ENCODE measurements at regions not wholly inside any gene's neighbourhood (a gene's known extent, or its start where the extent isn't known, plus 50 kb on each side); places are given as distances from the start of the nearest gene placed in this dataset.
A peak's percentile ranks its signal among the peaks of the same experiment; 100 is the strongest.

DNA sequence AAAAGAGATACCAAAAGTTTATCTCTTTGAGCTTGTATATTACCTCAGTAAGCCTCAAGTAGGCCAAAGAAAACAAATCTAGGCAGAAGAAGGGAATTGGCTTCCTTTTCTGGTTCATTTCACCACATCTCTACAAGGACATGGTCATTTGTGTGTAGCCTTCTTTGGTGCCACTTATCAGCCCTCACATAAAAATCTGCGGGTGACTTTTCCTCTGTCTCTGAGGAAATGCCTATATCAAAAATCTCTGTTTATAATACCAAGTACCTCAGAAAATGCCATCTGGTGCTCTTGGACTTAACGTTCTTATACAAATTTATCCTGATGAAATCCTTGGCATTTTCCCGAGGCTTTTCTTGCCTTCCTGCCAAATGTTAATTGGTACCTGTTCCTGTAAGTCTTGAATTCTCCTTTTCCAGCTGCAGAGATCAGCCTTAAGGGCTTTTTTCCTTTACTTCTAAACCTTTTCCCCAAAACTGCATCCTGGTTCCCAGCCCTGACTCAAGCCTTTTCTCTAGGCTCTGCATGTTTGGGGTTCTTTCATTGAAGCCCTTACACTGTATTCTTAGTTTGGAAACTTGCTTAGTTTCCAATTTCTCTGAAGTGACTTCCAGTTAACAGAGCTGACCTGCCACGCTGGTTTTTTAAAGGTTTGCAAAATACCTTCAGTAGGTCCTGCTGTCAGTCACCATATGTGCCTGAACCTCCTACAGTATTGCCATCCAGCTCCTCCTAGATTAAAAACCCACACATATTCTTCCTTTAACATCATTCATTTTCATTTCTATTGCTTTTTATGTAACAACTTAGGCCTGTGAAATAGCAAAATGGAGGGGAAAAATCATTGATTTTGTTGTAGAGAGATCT lies 191.2 kb upstream of the PREP start:
- DNase-seq (ENCODE audit: low read depth) = no peak
- no peak overlapping the region for H3K4me3 ChIP-seq (ENCODE audit: low read depth, low read length)
- TF ChIP-seq, protein P1, sequence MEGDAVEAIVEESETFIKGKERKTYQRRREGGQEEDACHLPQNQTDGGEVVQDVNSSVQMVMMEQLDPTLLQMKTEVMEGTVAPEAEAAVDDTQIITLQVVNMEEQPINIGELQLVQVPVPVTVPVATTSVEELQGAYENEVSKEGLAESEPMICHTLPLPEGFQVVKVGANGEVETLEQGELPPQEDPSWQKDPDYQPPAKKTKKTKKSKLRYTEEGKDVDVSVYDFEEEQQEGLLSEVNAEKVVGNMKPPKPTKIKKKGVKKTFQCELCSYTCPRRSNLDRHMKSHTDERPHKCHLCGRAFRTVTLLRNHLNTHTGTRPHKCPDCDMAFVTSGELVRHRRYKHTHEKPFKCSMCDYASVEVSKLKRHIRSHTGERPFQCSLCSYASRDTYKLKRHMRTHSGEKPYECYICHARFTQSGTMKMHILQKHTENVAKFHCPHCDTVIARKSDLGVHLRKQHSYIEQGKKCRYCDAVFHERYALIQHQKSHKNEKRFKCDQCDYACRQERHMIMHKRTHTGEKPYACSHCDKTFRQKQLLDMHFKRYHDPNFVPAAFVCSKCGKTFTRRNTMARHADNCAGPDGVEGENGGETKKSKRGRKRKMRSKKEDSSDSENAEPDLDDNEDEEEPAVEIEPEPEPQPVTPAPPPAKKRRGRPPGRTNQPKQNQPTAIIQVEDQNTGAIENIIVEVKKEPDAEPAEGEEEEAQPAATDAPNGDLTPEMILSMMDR (conservative IDR thresholded peaks at IDR 0.05; ENCODE audit: low read depth, low read length) = no peak

DNA sequence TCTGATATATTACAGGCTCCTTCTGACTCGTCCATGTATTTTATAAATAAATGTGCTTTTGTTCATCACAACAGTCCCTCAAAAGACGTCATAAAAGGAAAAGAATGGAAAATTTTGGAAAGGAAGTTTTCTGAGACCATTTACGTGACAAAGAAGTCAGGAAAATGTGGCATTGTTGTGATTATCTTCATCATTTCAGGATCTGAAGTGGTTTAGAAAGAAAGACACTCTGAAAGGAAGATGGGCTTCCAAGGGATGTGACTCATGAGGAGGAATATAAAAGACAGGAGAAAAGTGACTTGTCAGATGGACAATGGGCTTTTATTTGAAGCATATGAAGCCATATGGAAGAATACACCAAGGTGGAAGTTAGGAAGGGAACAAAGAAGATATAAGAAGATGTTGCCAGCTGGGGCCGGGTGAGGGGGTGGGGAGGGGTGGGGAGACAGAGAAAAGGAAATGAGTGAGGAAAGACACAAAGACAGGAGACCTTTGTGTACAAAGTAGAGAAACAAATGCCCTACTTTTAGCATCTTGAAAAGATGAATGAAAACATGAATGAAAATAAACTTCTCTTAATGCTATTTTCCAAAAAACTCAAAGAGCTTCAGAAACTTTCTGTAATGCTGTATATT lies 190.3 kb upstream of the PREP start:
- TF ChIP-seq, protein P1 (conservative IDR thresholded peaks at IDR 0.05; ENCODE audit: low read depth, low read length) = no peak
- no peak overlapping the region for H3K4me3 ChIP-seq (ENCODE audit: low read depth, low read length)
- DNase-seq (ENCODE audit: low read depth) = no peak

DNA sequence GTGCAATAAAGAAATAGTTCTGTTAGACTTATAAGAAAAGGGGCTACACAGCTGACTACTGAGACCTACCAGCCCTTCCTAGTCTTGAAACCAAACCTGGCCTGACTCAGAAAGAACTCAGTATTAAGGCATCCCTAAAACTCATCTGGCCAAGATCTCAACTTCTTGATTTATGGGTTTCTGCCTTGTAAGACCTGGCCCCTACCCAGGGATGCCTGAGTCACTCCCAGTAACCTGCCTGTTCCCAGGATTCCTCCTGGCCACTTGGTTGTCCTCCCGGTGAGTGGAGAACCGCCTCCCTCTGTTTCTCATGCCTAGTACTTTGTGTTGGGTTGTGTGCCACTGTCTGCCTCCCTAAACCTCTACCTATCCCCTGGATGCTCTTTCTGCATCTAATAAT lies 189.4 kb upstream of the PREP start:
- no peak for DNase-seq (ENCODE audit: low read depth)
- TF ChIP-seq, protein P1 (conservative IDR thresholded peaks at IDR 0.05; ENCODE audit: low read depth, low read length) = no peak

DNA sequence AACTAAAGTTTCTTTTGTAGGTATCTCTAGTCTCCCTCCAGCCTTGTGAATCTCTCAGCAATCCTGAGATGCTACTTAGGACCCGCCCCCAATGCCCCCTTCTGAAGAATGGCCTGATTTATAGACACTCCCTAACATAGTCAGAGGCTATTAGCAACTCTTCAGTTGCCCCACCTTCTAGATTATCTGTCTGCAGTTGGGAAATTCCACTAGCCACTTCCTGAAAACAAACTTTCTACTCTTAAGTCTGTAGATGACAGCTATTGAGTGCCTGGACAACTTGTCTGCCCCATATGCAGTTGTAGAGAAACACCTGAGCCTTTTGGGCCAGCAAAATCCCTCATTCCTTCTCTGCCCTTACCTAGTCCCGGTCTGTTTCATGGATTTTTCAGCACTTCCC lies 188.2 kb upstream of the PREP start:
- TF ChIP-seq, protein P1 (conservative IDR thresholded peaks at IDR 0.05; ENCODE audit: low read depth, low read length) = no peak
- no peak overlapping the region for H3K4me3 ChIP-seq (ENCODE audit: low read depth, low read length)
- peak; percentile 49 for DNase-seq (ENCODE audit: low read depth)

More for the DNA sequence above, 189.4 kb upstream of the PREP start:
- H3K4me3 ChIP-seq (ENCODE audit: low read depth, low read length) = no peak overlapping the region

DNA sequence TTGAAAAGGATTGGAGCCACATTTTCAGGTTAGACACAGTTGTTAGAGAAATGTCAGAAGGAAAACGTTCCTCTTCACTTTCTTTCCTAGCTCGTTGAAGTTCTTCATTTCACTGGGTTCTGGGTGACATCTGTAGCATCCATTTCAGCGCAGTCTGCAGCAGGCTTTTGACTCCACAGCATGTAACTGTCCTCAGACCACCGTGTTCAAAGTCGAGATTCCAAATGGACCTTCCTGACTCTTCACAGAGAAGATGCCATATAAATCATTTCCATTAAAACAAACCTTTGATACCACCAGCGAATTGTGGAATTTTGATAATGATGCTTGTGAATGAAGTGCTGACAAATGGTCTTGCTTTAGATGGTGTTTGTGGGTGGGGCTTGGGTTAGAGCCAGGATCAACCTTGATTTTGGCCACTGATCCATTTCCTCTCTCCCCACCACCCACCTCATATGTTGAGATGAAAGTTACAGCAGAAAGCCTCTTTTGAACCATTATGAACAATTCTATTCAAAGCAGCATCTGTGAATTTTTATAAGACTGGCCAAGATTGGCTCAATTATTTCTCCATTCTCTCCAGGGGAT lies 185.3 kb upstream of the PREP start:
- no peak for DNase-seq (ENCODE audit: low read depth)
- TF ChIP-seq, protein P1 (conservative IDR thresholded peaks at IDR 0.05; ENCODE audit: low read depth, low read length) = no peak
- H3K4me3 ChIP-seq (ENCODE audit: low read depth, low read length) = no peak overlapping the region

DNA sequence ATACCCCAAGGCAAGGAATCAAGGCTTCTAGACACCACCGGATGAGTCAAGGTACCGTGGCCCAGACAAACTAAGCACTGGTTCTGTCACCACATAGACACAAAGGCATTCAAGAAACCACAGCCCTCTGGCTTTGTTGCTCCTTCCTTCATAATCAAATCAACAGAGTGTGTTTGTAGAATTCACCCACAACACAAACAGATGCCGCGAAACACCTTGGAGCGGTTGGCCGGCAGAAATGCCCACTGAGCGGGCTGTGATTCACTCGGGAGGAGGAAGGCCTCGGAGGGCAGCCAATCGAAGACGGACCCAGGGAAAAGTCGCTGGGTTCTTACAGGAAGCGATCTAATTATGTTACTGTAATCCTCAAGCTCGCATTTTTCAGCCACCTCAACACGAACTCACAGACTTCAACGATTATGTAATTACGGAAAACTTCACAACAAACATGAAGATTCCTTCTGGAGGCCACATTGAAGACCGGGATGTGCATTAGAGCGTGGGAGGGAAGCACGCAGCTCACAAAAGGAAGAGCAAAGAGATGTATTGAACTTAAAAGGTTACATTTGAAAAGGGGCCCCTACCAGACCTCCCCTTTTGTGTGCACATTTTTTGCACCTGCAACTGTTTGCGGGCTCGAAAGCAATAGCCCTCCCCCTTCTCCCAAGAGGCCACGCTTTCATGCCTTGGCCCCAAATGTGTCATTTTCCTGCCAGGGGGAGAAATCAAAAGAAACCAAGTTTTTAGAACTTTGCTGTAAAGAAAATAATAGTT lies 184.7 kb upstream of the PREP start:
- no peak overlapping the region for H3K4me3 ChIP-seq (ENCODE audit: low read depth, low read length)
- no peak for DNase-seq (ENCODE audit: low read depth)
- TF ChIP-seq, protein P1 (conservative IDR thresholded peaks at IDR 0.05; ENCODE audit: low read depth, low read length) = no peak

Measured in choroid plexus epithelial cell (primary cell).